ENCODE measurements at regions not wholly inside any gene's neighbourhood (a gene's known extent, or its start where the extent isn't known, plus 50 kb on each side); places are given as distances from the start of the nearest gene placed in this dataset.

- TF ChIP-seq PAX5 (IDR thresholded peaks at IDR 0.05; ENCODE audit: insufficient read depth, low read length, severe bottlenecking) (no peak), POU2F2 (IDR thresholded peaks at IDR 0.05; ENCODE audit: low read depth, low read length) (no peak), POLR2A (IDR thresholded peaks at IDR 0.05; ENCODE audit: low read depth, low read length) (no peak)
These were observed 100.2 kb upstream of the SP4 start for GRCh38 chr7:21327422-21328409.

All from GM12891 (cell line).